Kidney (tissue), 13 donors: ENCODE measurements at regions not wholly inside any gene's neighbourhood (a gene's known extent, or its start where the extent isn't known, plus 50 kb on each side); places are given as distances from the start of the nearest gene placed in this dataset.

Experiments used
- DNase-seq, 5 donors: peaks; one replicate each; pipeline ENCODE4 v3.0.0-alpha.2; 2013 to 2020
- FAIRE-seq: peaks from 2 replicates; lab custom pipeline; 2012; peaks lifted over from hg19 to GRCh38; lab: Jason Lieb, UNC
- H3K27ac ChIP-seq, 2 donors: one replicate each; pipeline ENCODE4 v1.7.0; 2013; ENCODE audit warnings: low read depth in 2 of 2, low read length in 2 of 2, inconsistent platforms in 1 of 2
- H3K27me3 ChIP-seq: one replicate; pipeline ENCODE4 v1.7.1; 2013; ENCODE audit warnings: low read length, inconsistent platforms; ENCODE audit not compliant: control insufficient read depth, insufficient read depth
- H3K36me3 ChIP-seq, 3 donors: one replicate each; pipeline versions ENCODE4 v1.7.0 to v1.7.1; 2013; ENCODE audit warnings: low read length in 3 of 3, control low read depth in 1 of 3, inconsistent platforms in 1 of 3; ENCODE audit not compliant: insufficient read depth in 3 of 3, control insufficient read depth in 2 of 3
- H3K4me1 ChIP-seq, 3 donors: one replicate each; pipeline versions ENCODE4 v1.7.0 to v1.7.1; 2013; ENCODE audit warnings: low read length in 3 of 3, inconsistent platforms in 1 of 3, low read depth in 1 of 3; ENCODE audit not compliant: control insufficient read depth in 2 of 3, insufficient read depth in 2 of 3
- H3K4me3 ChIP-seq, 3 donors: one replicate each; pipeline versions ENCODE4 v1.7.0 to v1.8.1; 2013; ENCODE audit warnings: low read length in 3 of 3, control low read depth in 1 of 3, inconsistent platforms in 1 of 3
- H3K9ac ChIP-seq, 3 donors: one replicate each; pipeline versions ENCODE4 v1.7.0 to v1.7.1; 2013; ENCODE audit warnings: low read length in 3 of 3, control low read depth in 1 of 3, inconsistent platforms in 1 of 3
- H3K9me3 ChIP-seq, 3 donors: one replicate each; pipeline versions ENCODE4 v1.7.0 to v1.7.1; 2013; ENCODE audit warnings: low read length in 3 of 3, control low read depth in 1 of 3, inconsistent platforms in 1 of 3; ENCODE audit not compliant: control insufficient read depth in 2 of 3, insufficient read depth in 1 of 3
- intact Hi-C: fragments of 100-400 bp; cut with DNase I; formaldehyde crosslinking; loops from one replicate; pipeline ENCODE4 v1.11.1; 2022
- TF ChIP-seq, protein P1 (sequence below): IDR thresholded peaks from 3 replicates; pipeline ENCODE4 v1.5.1; 2012; ENCODE audit warnings: mild to moderate bottlenecking, moderate library complexity, borderline replicate concordance; ENCODE audit not compliant: insufficient read depth; ENCODE audit errors: extremely low read depth
- donor health status: control.
- donor health status: control.
- donor health status: control.
- donor health status: control.
- donor health status: control.
- donor health status: DM: yes; HTN: yes; CAD: no.
- donor health status: Normal renal cell carcinoma (clear cell type).

DNA sequence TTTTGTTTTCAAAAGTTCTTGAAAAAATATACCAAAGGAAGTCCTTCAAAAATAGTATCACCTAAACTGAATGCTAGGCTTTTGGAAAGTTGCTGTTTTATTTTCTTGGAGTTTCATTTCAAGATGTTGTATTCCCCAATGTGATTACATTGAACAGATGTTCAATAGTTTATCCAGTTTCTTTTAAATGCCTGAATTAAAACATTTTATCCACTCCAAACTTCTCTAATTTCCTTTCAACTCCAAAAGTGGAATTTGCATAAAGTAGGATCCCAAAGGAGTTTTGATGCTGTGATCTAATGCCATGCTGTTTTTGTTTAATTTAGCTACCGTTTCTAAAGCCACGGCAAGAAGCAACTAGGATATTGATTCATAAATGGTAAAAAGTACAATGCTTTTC, 892.5 kb upstream of the SLC10A2 start:
- no peak for FAIRE-seq
- intact Hi-C loops: no loop called here

DNA sequence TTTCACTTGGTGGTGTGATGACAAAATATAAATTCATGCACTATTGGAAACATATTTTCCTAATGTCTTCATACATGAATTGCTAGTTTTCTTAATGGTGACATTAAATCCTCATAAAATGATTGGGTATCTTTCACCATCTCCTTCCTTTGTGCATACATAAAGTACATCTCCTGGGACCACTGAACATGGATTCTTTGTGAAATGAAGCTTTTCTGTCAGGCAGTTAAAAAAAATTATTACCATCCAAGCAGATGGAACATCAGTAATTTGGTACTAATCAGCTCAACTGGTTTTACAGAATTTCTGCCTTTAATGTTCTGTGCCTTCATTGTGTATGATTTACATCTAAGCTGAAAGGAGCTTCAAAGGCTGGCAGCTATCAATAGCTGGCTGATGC, 891.7 kb upstream of the SLC10A2 start:
- intact Hi-C loops: no loop called here
- DNase-seq (no peak), FAIRE-seq (no peak)
- Histone ChIP-seq H3K9me3 (no peaks in the 10 kb centered on the region), H3K4me1 (no peaks in the 10 kb centered on the region), H3K27me3 (no peaks in the 10 kb centered on the region), H3K4me3 (no peak overlapping the region), H3K36me3 (no peaks in the 10 kb centered on the region), H3K9ac (no peak overlapping the region), H3K27ac (no peak overlapping the region)
- TF ChIP-seq, protein P1, sequence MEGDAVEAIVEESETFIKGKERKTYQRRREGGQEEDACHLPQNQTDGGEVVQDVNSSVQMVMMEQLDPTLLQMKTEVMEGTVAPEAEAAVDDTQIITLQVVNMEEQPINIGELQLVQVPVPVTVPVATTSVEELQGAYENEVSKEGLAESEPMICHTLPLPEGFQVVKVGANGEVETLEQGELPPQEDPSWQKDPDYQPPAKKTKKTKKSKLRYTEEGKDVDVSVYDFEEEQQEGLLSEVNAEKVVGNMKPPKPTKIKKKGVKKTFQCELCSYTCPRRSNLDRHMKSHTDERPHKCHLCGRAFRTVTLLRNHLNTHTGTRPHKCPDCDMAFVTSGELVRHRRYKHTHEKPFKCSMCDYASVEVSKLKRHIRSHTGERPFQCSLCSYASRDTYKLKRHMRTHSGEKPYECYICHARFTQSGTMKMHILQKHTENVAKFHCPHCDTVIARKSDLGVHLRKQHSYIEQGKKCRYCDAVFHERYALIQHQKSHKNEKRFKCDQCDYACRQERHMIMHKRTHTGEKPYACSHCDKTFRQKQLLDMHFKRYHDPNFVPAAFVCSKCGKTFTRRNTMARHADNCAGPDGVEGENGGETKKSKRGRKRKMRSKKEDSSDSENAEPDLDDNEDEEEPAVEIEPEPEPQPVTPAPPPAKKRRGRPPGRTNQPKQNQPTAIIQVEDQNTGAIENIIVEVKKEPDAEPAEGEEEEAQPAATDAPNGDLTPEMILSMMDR: no peak

More for the DNA sequence above, 892.5 kb upstream of the SLC10A2 start:
- Histone ChIP-seq H3K27me3 (no peaks in the 10 kb centered on the region), H3K4me3 (no peak overlapping the region), H3K36me3 (no peaks in the 10 kb centered on the region), H3K27ac (no peak overlapping the region), H3K4me1 (no peaks in the 10 kb centered on the region), H3K9me3 (no peaks in the 10 kb centered on the region), H3K9ac (no peak overlapping the region)
- TF ChIP-seq, protein P1: no peak
- DNase-seq: no peak

DNA sequence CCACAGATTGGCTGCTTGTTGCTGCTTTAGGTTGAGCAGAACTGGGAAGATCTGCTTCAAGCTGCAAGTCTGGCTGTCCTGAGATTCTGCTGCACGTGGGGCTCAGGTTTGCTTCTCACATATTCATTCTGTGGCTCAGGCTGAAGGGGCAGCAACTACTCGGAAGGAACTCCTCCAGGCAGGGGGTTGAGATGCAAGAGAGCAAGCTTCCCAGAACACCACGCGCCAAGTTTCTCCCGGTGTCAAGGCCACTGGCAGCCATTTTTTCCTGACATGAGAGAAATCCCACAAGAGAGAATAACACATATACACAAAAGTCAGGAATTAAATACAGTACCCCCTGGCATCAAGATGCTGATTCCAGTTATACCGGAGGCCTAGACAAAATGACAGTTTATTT, 887.6 kb upstream of the SLC10A2 start:
- Histone ChIP-seq H3K27me3 (no peaks in the 10 kb centered on the region), H3K36me3 (no peaks in the 10 kb centered on the region), H3K9ac (no peak overlapping the region), H3K9me3 (no peaks in the 10 kb centered on the region), H3K27ac (no peak overlapping the region), H3K4me3 (no peak overlapping the region), H3K4me1 (no peaks in the 10 kb centered on the region)
- intact Hi-C loops: no loop called here
- FAIRE-seq (no peak), DNase-seq (no peak)
- TF ChIP-seq, protein P1: no peak

DNA sequence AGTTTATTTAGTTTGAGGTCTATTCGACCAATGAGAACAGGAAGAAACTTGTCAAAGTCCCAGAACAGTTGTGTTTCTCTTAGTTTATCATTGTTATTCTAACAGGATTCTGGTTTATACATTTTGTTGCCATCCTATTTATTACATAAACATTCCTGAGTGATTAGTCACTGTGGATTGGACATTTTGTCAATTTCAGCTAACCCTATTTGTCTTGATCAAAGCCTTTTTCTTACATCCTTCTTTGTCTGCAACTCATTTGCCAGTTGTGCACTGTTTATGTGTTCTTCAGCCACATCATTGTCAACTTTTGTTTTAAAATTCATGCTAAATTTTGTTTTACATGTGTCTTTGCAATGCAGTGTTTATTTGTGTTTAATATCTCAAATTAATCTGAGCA, 886.0 kb upstream of the SLC10A2 start:
- intact Hi-C loops: no loop called here
- Histone ChIP-seq H3K9ac (no peak overlapping the region), H3K4me1 (no peaks in the 10 kb centered on the region), H3K27me3 (no peaks in the 10 kb centered on the region), H3K36me3 (no peaks in the 10 kb centered on the region), H3K4me3 (no peak overlapping the region), H3K27ac (no peak overlapping the region), H3K9me3 (no peaks in the 10 kb centered on the region)
- DNase-seq: no peak
- no peak for FAIRE-seq
- TF ChIP-seq, protein P1: no peak
